ENCODE measurements at regions not wholly inside any gene's neighbourhood (a gene's known extent, or its start where the extent isn't known, plus 50 kb on each side); places are given as distances from the start of the nearest gene placed in this dataset.

DNA sequence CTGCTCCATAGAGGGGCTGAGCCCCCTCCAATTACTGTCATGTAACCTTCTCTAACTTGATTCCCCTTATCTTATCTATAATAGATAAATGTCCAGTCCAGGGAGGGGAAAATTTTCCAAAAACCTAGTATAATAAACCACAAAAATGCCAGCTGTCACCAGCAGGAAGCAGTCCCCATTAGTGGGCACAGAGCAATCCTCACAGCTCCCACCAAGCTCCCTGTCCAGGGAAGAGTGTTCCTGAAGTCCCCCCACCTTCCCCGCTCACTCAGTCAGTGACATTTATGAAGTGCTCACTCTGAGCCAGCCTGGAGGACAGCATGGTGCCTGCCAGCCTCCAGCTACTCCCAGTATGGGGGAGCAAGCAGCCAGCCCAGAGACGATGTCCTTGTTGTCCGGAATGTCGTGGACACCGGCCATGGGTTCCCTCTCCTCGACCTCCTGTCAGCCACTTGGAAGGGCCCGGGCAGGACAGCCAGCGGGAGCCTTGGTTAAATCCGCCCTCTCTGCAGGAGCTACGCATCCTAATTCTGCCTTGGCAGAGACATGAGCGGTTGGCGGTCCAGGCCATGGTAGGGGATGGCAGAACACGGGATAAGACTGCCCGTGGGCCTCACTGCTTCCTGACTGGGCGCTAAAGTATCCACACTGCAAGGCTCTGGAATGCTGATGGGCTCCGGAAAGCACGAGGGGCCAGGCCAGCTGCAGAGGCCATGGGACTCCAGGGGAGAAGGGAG is 102.0 kb upstream of the CDH5 start:
- Mint-ChIP-seq H3K27me3 (ENCODE audit: insufficient read depth) (peaks cover 8% of the 10 kb centered on the region), H3K27ac (no peak overlapping the region), H3K4me3 (no peak overlapping the region), H3K36me3 (ENCODE audit: low read depth) (no peaks in the 10 kb centered on the region), H3K4me1 (ENCODE audit: low read depth) (peaks cover 38% of the 10 kb centered on the region), H3K9me3 (no peaks in the 10 kb centered on the region)
- DNase-seq, result no peak
- TF ChIP-seq, protein P1, sequence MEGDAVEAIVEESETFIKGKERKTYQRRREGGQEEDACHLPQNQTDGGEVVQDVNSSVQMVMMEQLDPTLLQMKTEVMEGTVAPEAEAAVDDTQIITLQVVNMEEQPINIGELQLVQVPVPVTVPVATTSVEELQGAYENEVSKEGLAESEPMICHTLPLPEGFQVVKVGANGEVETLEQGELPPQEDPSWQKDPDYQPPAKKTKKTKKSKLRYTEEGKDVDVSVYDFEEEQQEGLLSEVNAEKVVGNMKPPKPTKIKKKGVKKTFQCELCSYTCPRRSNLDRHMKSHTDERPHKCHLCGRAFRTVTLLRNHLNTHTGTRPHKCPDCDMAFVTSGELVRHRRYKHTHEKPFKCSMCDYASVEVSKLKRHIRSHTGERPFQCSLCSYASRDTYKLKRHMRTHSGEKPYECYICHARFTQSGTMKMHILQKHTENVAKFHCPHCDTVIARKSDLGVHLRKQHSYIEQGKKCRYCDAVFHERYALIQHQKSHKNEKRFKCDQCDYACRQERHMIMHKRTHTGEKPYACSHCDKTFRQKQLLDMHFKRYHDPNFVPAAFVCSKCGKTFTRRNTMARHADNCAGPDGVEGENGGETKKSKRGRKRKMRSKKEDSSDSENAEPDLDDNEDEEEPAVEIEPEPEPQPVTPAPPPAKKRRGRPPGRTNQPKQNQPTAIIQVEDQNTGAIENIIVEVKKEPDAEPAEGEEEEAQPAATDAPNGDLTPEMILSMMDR (IDR thresholded peaks at IDR 0.05), result no peak

DNA sequence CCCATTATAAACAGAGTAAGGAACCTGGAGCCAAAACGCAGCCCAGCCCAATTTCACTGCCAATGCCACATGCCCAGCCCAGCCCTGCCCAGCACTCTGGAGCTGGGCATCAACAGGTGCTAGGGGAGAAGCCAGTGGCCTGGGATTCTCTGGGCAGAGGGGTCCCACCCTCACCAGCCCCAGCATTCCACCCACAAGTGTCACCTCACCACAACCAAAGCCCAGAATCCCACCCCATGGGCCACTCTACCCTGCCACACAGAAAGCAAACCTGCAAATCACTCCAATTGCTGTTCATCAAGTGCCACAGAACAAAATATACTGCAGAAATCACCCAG is 102.5 kb upstream of the CDH5 start:
- H3K4me1 Mint-ChIP-seq (ENCODE audit: low read depth), result peaks cover 38% of the 10 kb centered on the region
- no peaks in the 10 kb centered on the region for H3K36me3 Mint-ChIP-seq (ENCODE audit: low read depth)
- H3K27ac Mint-ChIP-seq, result no peak overlapping the region
- DNase-seq, result no peak
- H3K4me3 Mint-ChIP-seq, result no peak overlapping the region
- no peaks in the 10 kb centered on the region for H3K9me3 Mint-ChIP-seq
- TF ChIP-seq, protein P1 (IDR thresholded peaks at IDR 0.05), result no peak
- H3K27me3 Mint-ChIP-seq (ENCODE audit: insufficient read depth), result peaks cover 12% of the 10 kb centered on the region

GRCh38 chr16:66263168-66263972 is 103.1 kb upstream of the CDH5 start:
- DNase-seq, result no peak
- Mint-ChIP-seq H3K27me3 (ENCODE audit: insufficient read depth) (peaks cover 12% of the 10 kb centered on the region), H3K9me3 (no peaks in the 10 kb centered on the region), H3K4me1 (ENCODE audit: low read depth) (peaks cover 35% of the 10 kb centered on the region), H3K36me3 (ENCODE audit: low read depth) (no peaks in the 10 kb centered on the region), H3K27ac (no peak overlapping the region), H3K4me3 (no peak overlapping the region)
- TF ChIP-seq, protein P1 (IDR thresholded peaks at IDR 0.05), result no peak

DNA sequence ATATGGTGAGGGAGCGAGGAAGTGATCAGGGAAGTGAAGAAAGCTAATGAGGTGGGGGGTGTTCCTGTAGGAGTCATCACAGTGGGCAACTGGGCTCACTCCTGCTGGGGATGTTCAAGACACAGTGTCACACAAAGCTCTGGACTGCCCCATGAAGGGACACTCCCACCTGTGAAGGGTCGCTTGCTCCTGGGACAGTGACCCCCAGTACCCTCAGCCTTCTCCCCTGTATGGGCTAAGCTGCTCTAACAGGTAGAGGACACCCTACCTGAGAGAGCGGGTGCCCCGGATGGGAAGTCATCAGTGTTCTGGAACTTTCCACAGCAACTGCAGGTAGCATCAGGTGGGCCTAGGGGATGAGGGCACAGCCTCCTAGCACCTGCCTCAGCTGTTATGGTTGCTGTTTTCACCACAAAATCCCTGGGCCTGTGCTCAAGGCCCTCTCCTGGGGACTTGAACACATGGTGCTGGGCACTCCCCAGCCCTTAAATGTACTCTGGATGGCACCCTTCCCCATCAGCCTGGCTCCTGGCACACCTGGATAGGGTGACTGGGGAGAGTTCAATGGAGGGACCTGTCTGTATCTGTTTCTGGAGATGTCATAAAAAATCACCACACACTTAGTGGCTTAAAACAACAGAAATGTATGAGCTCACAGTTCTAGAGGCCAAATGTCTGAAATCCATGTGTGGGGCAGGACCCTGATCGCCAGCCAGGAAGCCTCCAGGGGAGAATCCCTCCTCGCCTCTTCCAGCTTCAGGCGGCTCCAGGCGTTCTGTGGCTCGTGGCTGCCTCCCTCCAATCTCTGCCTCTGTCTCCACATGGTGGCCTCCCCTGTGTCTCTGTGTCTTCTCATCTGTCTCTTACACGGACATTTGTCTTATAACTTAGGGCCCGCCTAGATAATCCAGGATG is 104.0 kb upstream of the CDH5 start:
- Mint-ChIP-seq H3K9me3 (no peaks in the 10 kb centered on the region), H3K4me1 (ENCODE audit: low read depth) (peaks cover 26% of the 10 kb centered on the region), H3K27ac (no peak overlapping the region), H3K4me3 (no peak overlapping the region), H3K36me3 (ENCODE audit: low read depth) (no peaks in the 10 kb centered on the region), H3K27me3 (ENCODE audit: insufficient read depth) (peaks cover 12% of the 10 kb centered on the region)
- peak; percentile 2 for DNase-seq
- TF ChIP-seq, protein P1 (IDR thresholded peaks at IDR 0.05), result no peak

DNA sequence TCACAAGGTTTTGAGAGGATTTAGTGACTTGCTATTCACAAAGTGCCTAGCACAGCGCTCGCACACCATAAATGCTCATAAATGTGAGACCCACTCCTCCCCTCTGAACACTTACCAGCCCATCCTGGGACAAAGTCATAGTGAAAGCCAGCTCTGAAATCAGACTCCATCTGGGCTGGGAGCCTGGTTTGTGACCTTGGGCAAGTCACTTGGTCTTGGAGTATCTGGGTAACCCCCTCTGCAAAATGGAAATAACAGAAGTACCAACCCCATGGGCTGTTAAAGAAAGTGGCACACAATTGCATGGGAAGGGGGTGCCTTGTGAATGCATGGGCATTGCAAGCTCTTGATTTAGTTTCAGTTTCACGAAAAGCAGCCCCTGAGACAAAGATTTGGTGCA is 104.7 kb upstream of the CDH5 start:
- Mint-ChIP-seq H3K36me3 (ENCODE audit: low read depth) (no peaks in the 10 kb centered on the region), H3K4me3 (no peak overlapping the region), H3K4me1 (ENCODE audit: low read depth) (peaks cover 19% of the 10 kb centered on the region), H3K9me3 (no peaks in the 10 kb centered on the region), H3K27ac (no peak overlapping the region), H3K27me3 (ENCODE audit: insufficient read depth) (peaks cover 11% of the 10 kb centered on the region)
- TF ChIP-seq, protein P1 (IDR thresholded peaks at IDR 0.05), result no peak
- no peak for DNase-seq
